Liver (tissue), 8 donors: ENCODE measurements at regions not wholly inside any gene's neighbourhood (a gene's known extent, or its start where the extent isn't known, plus 50 kb on each side); places are given as distances from the start of the nearest gene placed in this dataset.

Experiments used
- DNase-seq: peaks from one replicate; pipeline ENCODE4 v3.0.0-alpha.2; 2017; ENCODE audit warnings: low spot score
- H3K27ac ChIP-seq, 2 donors: one replicate each; pipeline ENCODE4 v1.7.0; 2013; ENCODE audit warnings: inconsistent platforms in 2 of 2, low read length in 2 of 2, control low read depth in 1 of 2, low read depth in 1 of 2, mild to moderate bottlenecking in 1 of 2
- H3K27me3 ChIP-seq, 4 donors: one replicate each; pipeline versions ENCODE4 v1.6.1 to v1.7.0; 2013; ENCODE audit warnings: low read length in 3 of 4, inconsistent platforms in 1 of 4, mild to moderate bottlenecking in 1 of 4, moderate library complexity in 1 of 4; ENCODE audit not compliant: control insufficient read depth in 4 of 4, insufficient read depth in 4 of 4
- H3K36me3 ChIP-seq, 4 donors: one replicate each; pipeline versions ENCODE4 v1.6.1 to v1.7.0; 2013; ENCODE audit warnings: low read length in 3 of 4, mild to moderate bottlenecking in 3 of 4, low read depth in 1 of 4, moderate library complexity in 1 of 4; ENCODE audit not compliant: control insufficient read depth in 4 of 4, insufficient read depth in 3 of 4
- H3K4me1 ChIP-seq, 4 donors: one replicate each; pipeline versions ENCODE4 v1.6.1 to v1.7.0; 2013; ENCODE audit warnings: low read length in 3 of 4, mild to moderate bottlenecking in 3 of 4, moderate library complexity in 1 of 4; ENCODE audit not compliant: control insufficient read depth in 4 of 4, insufficient read depth in 4 of 4
- H3K4me3 ChIP-seq, 3 donors: one replicate each; pipeline versions ENCODE4 v1.6.1 to v1.7.0; 2013; ENCODE audit warnings: low read length in 3 of 3, control low read depth in 1 of 3, low read depth in 1 of 3, mild to moderate bottlenecking in 1 of 3
- H3K9ac ChIP-seq, 2 donors: one replicate each; pipeline ENCODE4 v1.7.0; 2013; ENCODE audit warnings: low read length in 2 of 2, mild to moderate bottlenecking in 2 of 2, moderate library complexity in 2 of 2, control low read depth in 1 of 2, low read depth in 1 of 2
- H3K9me3 ChIP-seq, 4 donors: one replicate each; pipeline versions ENCODE4 v1.6.1 to v1.7.0; 2013; ENCODE audit warnings: low read length in 3 of 4; ENCODE audit not compliant: control insufficient read depth in 4 of 4
- ATF3 ChIP-seq: IDR thresholded peaks from 2 replicates; pipeline ENCODE4 v1.6.1; 2016; ENCODE audit warnings: antibody characterized with exemption
- EGR1 ChIP-seq, 2 donors: IDR thresholded peaks; 2 replicates each; pipeline ENCODE4 v1.6.1; 2016 to 2018; ENCODE audit warnings: antibody characterized with exemption in 2 of 2, low read depth in 2 of 2
- FOXA1 ChIP-seq: IDR thresholded peaks from 2 replicates; pipeline ENCODE4 v1.6.1; 2016; ENCODE audit warnings: antibody characterized with exemption
- FOXA2 ChIP-seq: IDR thresholded peaks from 2 replicates; pipeline ENCODE4 v1.6.1; 2016; ENCODE audit warnings: antibody characterized with exemption
- GABPA ChIP-seq, 2 donors: IDR thresholded peaks in 1 of 2; conservative IDR thresholded peaks in 1 of 2; 2 replicates each; pipeline ENCODE4 v1.6.1; 2016; ENCODE audit warnings: antibody characterized with exemption in 2 of 2, mild to moderate bottlenecking in 1 of 2, moderate library complexity in 1 of 2
- HNF4A ChIP-seq, 2 donors: conservative IDR thresholded peaks; 2 replicates each; pipeline ENCODE4 v1.6.1; 2016; ENCODE audit warnings: antibody characterized with exemption in 2 of 2, mild to moderate bottlenecking in 2 of 2
- HNF4G ChIP-seq: IDR thresholded peaks from 2 replicates; pipeline ENCODE4 v1.6.1; 2016; ENCODE audit warnings: antibody characterized with exemption
- JUND ChIP-seq, 2 donors: IDR thresholded peaks; 2 replicates each; pipeline ENCODE4 v1.6.1; 2016; ENCODE audit warnings: antibody characterized with exemption in 2 of 2
- NR2F2 ChIP-seq: IDR thresholded peaks from 2 replicates; pipeline ENCODE4 v1.6.1; 2016; ENCODE audit warnings: antibody characterized with exemption
- RAD21 ChIP-seq, 2 donors: IDR thresholded peaks; 2 replicates each; pipeline ENCODE4 v1.6.1; 2016; ENCODE audit warnings: antibody characterized with exemption in 2 of 2, mild to moderate bottlenecking in 2 of 2
- SP1 ChIP-seq: IDR thresholded peaks from 2 replicates; pipeline ENCODE4 v1.6.1; 2018; ENCODE audit warnings: antibody characterized with exemption, mild to moderate bottlenecking
- TAF1 ChIP-seq: conservative IDR thresholded peaks from 2 replicates; pipeline ENCODE4 v1.6.1; 2016; ENCODE audit warnings: antibody characterized with exemption, mild to moderate bottlenecking
- YY1 ChIP-seq: IDR thresholded peaks from 2 replicates; pipeline ENCODE4 v1.6.1; 2016; ENCODE audit warnings: antibody characterized with exemption, mild to moderate bottlenecking
- WGBS: extraction: QIAGEN DNeasy Blood & Tissue Kit; methylation state at CpG from one replicate; pipeline ENCODE4 v1.1.7; 2013; 5-methylcytosine and 5-hydroxymethylcytosine counted together
- TF ChIP-seq, protein P1 (sequence below): fragments of 150-350 bp; IDR thresholded peaks from 2 replicates; pipeline ENCODE4 v1.5.1; 2017; ENCODE audit warnings: improper control_type of control experiment, low read depth, low read length; ENCODE audit not compliant: missing input control
- TF ChIP-seq, protein P2 (sequence below): IDR thresholded peaks from 2 replicates; pipeline ENCODE4 v1.6.1; 2016; ENCODE audit warnings: antibody characterized with exemption
- donor health status: healthy.
- donor health status: healthy.
- donor health status: healthy.
- donor health status: healthy.
- donor health status: healthy.

GRCh38 chr12:78305808-78306207 lies 475.1 kb downstream of the NAV3 start:
- H3K9ac ChIP-seq: no peak overlapping the region
- WGBS: 80% methylated on average over 1 of the region's 1 CpG
- no peaks in the 10 kb centered on the region for H3K27me3 ChIP-seq
- H3K36me3 ChIP-seq: no peaks in the 10 kb centered on the region
- no peak overlapping the region for H3K4me3 ChIP-seq
- H3K9me3 ChIP-seq: no peaks in the 10 kb centered on the region
- H3K4me1 ChIP-seq: no peaks in the 10 kb centered on the region
- TF ChIP-seq SP1 (no peak), NR2F2 (no peak), ATF3 (no peak), YY1 (no peak), TAF1 (no peak), RAD21 (IDR thresholded peaks at IDR 0.05) (no peak), GABPA (IDR thresholded peaks at IDR 0.05 in 1 of 2, conservative IDR thresholded peaks at IDR 0.05 in 1 of 2) (no peak), FOXA2 (no peak), JUND (IDR thresholded peaks at IDR 0.05) (no peak), HNF4A (conservative IDR thresholded peaks at IDR 0.05) (no peak)
- no peak for DNase-seq
- H3K27ac ChIP-seq: no peak overlapping the region

GRCh38 chr12:78306236-78306635 lies 475.5 kb downstream of the NAV3 start:
- H3K27ac ChIP-seq: no peak overlapping the region
- TF ChIP-seq EGR1 (IDR thresholded peaks at IDR 0.05; ENCODE audit: low read depth in 2 of 2) (no peak), FOXA1 (no peak), RAD21 (IDR thresholded peaks at IDR 0.05) (no peak), HNF4G (no peak), SP1 (no peak)
- TF ChIP-seq, protein P1, sequence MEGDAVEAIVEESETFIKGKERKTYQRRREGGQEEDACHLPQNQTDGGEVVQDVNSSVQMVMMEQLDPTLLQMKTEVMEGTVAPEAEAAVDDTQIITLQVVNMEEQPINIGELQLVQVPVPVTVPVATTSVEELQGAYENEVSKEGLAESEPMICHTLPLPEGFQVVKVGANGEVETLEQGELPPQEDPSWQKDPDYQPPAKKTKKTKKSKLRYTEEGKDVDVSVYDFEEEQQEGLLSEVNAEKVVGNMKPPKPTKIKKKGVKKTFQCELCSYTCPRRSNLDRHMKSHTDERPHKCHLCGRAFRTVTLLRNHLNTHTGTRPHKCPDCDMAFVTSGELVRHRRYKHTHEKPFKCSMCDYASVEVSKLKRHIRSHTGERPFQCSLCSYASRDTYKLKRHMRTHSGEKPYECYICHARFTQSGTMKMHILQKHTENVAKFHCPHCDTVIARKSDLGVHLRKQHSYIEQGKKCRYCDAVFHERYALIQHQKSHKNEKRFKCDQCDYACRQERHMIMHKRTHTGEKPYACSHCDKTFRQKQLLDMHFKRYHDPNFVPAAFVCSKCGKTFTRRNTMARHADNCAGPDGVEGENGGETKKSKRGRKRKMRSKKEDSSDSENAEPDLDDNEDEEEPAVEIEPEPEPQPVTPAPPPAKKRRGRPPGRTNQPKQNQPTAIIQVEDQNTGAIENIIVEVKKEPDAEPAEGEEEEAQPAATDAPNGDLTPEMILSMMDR: no peak
- H3K4me3 ChIP-seq: no peak overlapping the region
- no peak overlapping the region for H3K9ac ChIP-seq
- DNase-seq: no peak
- no peaks in the 10 kb centered on the region for H3K4me1 ChIP-seq
- no peaks in the 10 kb centered on the region for H3K27me3 ChIP-seq
- no peaks in the 10 kb centered on the region for H3K9me3 ChIP-seq
- no peaks in the 10 kb centered on the region for H3K36me3 ChIP-seq

DNA sequence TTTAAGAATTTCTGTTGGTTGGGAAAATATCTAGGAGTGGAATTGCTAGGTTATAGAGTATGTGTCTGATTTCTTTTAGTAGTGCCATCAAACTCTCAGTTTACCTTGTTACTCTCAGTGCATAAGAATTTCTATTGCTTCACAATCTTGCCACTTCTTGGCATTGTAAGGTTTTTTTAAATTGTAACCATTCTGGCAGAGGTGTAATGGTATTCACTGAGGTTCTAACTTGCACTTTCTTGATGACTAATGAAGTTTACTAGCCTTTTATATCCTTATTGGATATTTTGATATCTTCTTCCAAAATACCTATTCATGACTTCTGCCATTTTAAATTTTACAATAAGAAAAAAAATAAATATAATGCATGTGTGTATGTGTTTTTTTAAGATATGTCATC lies 478.0 kb downstream of the NAV3 start:
- H3K9ac ChIP-seq: no peak overlapping the region
- no peak overlapping the region for H3K4me3 ChIP-seq
- TF ChIP-seq HNF4G (no peak), JUND (IDR thresholded peaks at IDR 0.05) (no peak), EGR1 (IDR thresholded peaks at IDR 0.05; ENCODE audit: low read depth in 2 of 2) (no peak)
- TF ChIP-seq, protein P2, sequence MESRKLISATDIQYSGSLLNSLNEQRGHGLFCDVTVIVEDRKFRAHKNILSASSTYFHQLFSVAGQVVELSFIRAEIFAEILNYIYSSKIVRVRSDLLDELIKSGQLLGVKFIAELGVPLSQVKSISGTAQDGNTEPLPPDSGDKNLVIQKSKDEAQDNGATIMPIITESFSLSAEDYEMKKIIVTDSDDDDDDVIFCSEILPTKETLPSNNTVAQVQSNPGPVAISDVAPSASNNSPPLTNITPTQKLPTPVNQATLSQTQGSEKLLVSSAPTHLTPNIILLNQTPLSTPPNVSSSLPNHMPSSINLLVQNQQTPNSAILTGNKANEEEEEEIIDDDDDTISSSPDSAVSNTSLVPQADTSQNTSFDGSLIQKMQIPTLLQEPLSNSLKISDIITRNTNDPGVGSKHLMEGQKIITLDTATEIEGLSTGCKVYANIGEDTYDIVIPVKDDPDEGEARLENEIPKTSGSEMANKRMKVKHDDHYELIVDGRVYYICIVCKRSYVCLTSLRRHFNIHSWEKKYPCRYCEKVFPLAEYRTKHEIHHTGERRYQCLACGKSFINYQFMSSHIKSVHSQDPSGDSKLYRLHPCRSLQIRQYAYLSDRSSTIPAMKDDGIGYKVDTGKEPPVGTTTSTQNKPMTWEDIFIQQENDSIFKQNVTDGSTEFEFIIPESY: no peak
- TF ChIP-seq, protein P1: no peak
- no peak overlapping the region for H3K27ac ChIP-seq
- H3K27me3 ChIP-seq: no peaks in the 10 kb centered on the region
- DNase-seq: no peak
- no peaks in the 10 kb centered on the region for H3K9me3 ChIP-seq
- H3K4me1 ChIP-seq: no peaks in the 10 kb centered on the region
- H3K36me3 ChIP-seq: no peaks in the 10 kb centered on the region
